ENCODE measurements at regions not wholly inside any gene's neighbourhood (a gene's known extent, or its start where the extent isn't known, plus 50 kb on each side); places are given as distances from the start of the nearest gene placed in this dataset.
"Not testable (repeated sequence)": the region's sequence is repeated elsewhere in the genome, so short reads cannot be mapped to it uniquely, and the experiment has no call there.

DNA sequence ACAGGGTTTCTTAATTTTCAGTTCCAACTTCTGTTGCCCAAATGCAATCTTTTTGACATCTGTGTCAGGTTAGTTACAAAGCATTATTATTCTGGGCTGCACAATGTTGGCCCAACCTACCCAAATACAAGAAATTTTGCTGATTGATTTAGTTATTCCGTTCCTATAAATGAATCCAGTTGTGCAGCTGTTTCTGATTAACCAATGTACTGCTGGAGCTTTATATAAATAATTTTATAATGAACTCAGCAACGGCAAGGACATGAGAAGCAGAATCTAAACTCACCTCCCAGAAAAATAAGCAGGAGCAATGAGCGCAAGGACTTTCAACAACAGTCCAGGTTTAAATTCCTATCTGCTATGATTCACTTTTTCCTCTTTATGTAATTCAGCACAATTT lies 76.3 kb upstream of the WIPF1 start:
- no peak for DNase-seq

GRCh38 chr2:174673440-174673839 lies 75.8 kb upstream of the WIPF1 start:
- no peak overlapping the region for H3K4me3 ChIP-seq (ENCODE audit: low read depth in 1 of 2, low read length in 2 of 2)
- H3K4me1 ChIP-seq (ENCODE audit: insufficient read depth, low read length) = peaks cover 37% of the 10 kb centered on the region
- no peak overlapping the region for H2AFZ ChIP-seq (ENCODE audit: low read depth, low read length)
- no peak overlapping the region for H3K9ac ChIP-seq (ENCODE audit: low read depth, low read length)
- DNase-seq = no peak
- H3K4me2 ChIP-seq (ENCODE audit: insufficient read depth, low read length) = no peak overlapping the region
- no peak for ATAC-seq (ENCODE audit: insufficient read depth, low read depth)
- H4K20me1 ChIP-seq (ENCODE audit: insufficient read depth, low read length) = peaks cover 15% of the 10 kb centered on the region
- TF ChIP-seq, protein P1, sequence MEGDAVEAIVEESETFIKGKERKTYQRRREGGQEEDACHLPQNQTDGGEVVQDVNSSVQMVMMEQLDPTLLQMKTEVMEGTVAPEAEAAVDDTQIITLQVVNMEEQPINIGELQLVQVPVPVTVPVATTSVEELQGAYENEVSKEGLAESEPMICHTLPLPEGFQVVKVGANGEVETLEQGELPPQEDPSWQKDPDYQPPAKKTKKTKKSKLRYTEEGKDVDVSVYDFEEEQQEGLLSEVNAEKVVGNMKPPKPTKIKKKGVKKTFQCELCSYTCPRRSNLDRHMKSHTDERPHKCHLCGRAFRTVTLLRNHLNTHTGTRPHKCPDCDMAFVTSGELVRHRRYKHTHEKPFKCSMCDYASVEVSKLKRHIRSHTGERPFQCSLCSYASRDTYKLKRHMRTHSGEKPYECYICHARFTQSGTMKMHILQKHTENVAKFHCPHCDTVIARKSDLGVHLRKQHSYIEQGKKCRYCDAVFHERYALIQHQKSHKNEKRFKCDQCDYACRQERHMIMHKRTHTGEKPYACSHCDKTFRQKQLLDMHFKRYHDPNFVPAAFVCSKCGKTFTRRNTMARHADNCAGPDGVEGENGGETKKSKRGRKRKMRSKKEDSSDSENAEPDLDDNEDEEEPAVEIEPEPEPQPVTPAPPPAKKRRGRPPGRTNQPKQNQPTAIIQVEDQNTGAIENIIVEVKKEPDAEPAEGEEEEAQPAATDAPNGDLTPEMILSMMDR (IDR thresholded peaks at IDR 0.05; ENCODE audit: borderline replicate concordance, extremely low read depth, low read length, poor library complexity, severe bottlenecking) = no peak
- no peak for TF ChIP-seq EZH2 (IDR thresholded peaks at IDR 0.05; ENCODE audit: borderline replicate concordance, low read depth, low read length, severe bottlenecking)
- H3K27me3 ChIP-seq (ENCODE audit: insufficient read depth, low read length, poor library complexity) = no peaks in the 10 kb centered on the region
- H3K9me3 ChIP-seq (ENCODE audit: insufficient read depth, low read length, severe bottlenecking) = peaks cover 19% of the 10 kb centered on the region
- peaks cover 33% of the 10 kb centered on the region for H3K36me3 ChIP-seq (ENCODE audit: insufficient read depth, low read length)
- no peak overlapping the region for H3K27ac ChIP-seq (ENCODE audit: low read length)
- H3K79me2 ChIP-seq (ENCODE audit: insufficient read depth, low read length) = peaks cover 69% of the 10 kb centered on the region

More for the DNA sequence above, 76.3 kb upstream of the WIPF1 start:
- TF ChIP-seq, protein P1 (IDR thresholded peaks at IDR 0.05; ENCODE audit: borderline replicate concordance, extremely low read depth, low read length, poor library complexity, severe bottlenecking) = no peak
- no peak for TF ChIP-seq EZH2 (IDR thresholded peaks at IDR 0.05; ENCODE audit: borderline replicate concordance, low read depth, low read length, severe bottlenecking)
- peaks cover 69% of the 10 kb centered on the region for H3K79me2 ChIP-seq (ENCODE audit: insufficient read depth, low read length)
- peaks cover 19% of the 10 kb centered on the region for H3K9me3 ChIP-seq (ENCODE audit: insufficient read depth, low read length, severe bottlenecking)
- peaks cover 11% of the 10 kb centered on the region for H4K20me1 ChIP-seq (ENCODE audit: insufficient read depth, low read length)
- H3K27me3 ChIP-seq (ENCODE audit: insufficient read depth, low read length, poor library complexity) = no peaks in the 10 kb centered on the region
- H3K4me2 ChIP-seq (ENCODE audit: insufficient read depth, low read length) = no peak overlapping the region
- peaks cover 41% of the 10 kb centered on the region for H3K4me1 ChIP-seq (ENCODE audit: insufficient read depth, low read length)
- peaks cover 33% of the 10 kb centered on the region for H3K36me3 ChIP-seq (ENCODE audit: insufficient read depth, low read length)
- H2AFZ ChIP-seq (ENCODE audit: low read depth, low read length) = no peak overlapping the region
- ATAC-seq (ENCODE audit: insufficient read depth, low read depth) = no peak
- no peak overlapping the region for H3K27ac ChIP-seq (ENCODE audit: low read length)
- H3K9ac ChIP-seq (ENCODE audit: low read depth, low read length) = no peak overlapping the region
- no peak overlapping the region for H3K4me3 ChIP-seq (ENCODE audit: low read depth in 1 of 2, low read length in 2 of 2)

- peaks cover 25% of the 10 kb centered on the region for H3K36me3 ChIP-seq (ENCODE audit: insufficient read depth, low read length)
- H3K79me2 ChIP-seq (ENCODE audit: insufficient read depth, low read length) = peaks cover 67% of the 10 kb centered on the region
- not testable (repeated sequence) for H3K4me3 ChIP-seq (ENCODE audit: low read depth in 1 of 2, low read length in 2 of 2); H3K27ac ChIP-seq (ENCODE audit: low read length); H3K27me3 ChIP-seq (ENCODE audit: insufficient read depth, low read length, poor library complexity); H3K9ac ChIP-seq (ENCODE audit: low read depth, low read length); H2AFZ ChIP-seq (ENCODE audit: low read depth, low read length); DNase-seq; ATAC-seq (ENCODE audit: insufficient read depth, low read depth); H3K4me2 ChIP-seq (ENCODE audit: insufficient read depth, low read length)
- H4K20me1 ChIP-seq (ENCODE audit: insufficient read depth, low read length) = peaks cover 19% of the 10 kb centered on the region
- H3K4me1 ChIP-seq (ENCODE audit: insufficient read depth, low read length) = peaks cover 19% of the 10 kb centered on the region
- peaks cover 19% of the 10 kb centered on the region for H3K9me3 ChIP-seq (ENCODE audit: insufficient read depth, low read length, severe bottlenecking)
Observed at GRCh38 chr2:174671532-174671931, 73.9 kb upstream of the WIPF1 start.

GRCh38 chr2:174670446-174670845 lies 72.8 kb upstream of the WIPF1 start:
- Histone ChIP-seq H3K36me3 (ENCODE audit: insufficient read depth, low read length) (peaks cover 21% of the 10 kb centered on the region), H3K4me2 (ENCODE audit: insufficient read depth, low read length) (no peak overlapping the region), H2AFZ (ENCODE audit: low read depth, low read length) (no peak overlapping the region), H4K20me1 (ENCODE audit: insufficient read depth, low read length) (peaks cover 19% of the 10 kb centered on the region), H3K79me2 (ENCODE audit: insufficient read depth, low read length) (peaks cover 73% of the 10 kb centered on the region), H3K4me1 (ENCODE audit: insufficient read depth, low read length) (peaks cover 8% of the 10 kb centered on the region), H3K4me3 (ENCODE audit: low read depth in 1 of 2, low read length in 2 of 2) (no peak overlapping the region), H3K9ac (ENCODE audit: low read depth, low read length) (no peak overlapping the region), H3K27me3 (ENCODE audit: insufficient read depth, low read length, poor library complexity) (no peaks in the 10 kb centered on the region), H3K9me3 (ENCODE audit: insufficient read depth, low read length, severe bottlenecking) (peaks cover 19% of the 10 kb centered on the region), H3K27ac (ENCODE audit: low read length) (no peak overlapping the region)
- DNase-seq (no peak), ATAC-seq (ENCODE audit: insufficient read depth, low read depth) (no peak)
- no peak for TF ChIP-seq EZH2 (IDR thresholded peaks at IDR 0.05; ENCODE audit: borderline replicate concordance, low read depth, low read length, severe bottlenecking)
- TF ChIP-seq, protein P1 (IDR thresholded peaks at IDR 0.05; ENCODE audit: borderline replicate concordance, extremely low read depth, low read length, poor library complexity, severe bottlenecking) = no peak
